ENCODE measurements at regions not wholly inside any gene's neighbourhood (a gene's known extent, or its start where the extent isn't known, plus 50 kb on each side); places are given as distances from the start of the nearest gene placed in this dataset.

- TF ChIP-seq CTCF (IDR thresholded peaks at IDR 0.05) (no peak), EZH2 (IDR thresholded peaks at IDR 0.05; ENCODE audit: borderline replicate concordance, insufficient read depth, low read depth, low read length, poor library complexity, severe bottlenecking) (no peak)
Observed at GRCh38 chr10:88182601-88182930, 319.1 kb downstream of the PTEN start.

Data from B cell (primary cell).